ENCODE measurements at regions not wholly inside any gene's neighbourhood (a gene's known extent, or its start where the extent isn't known, plus 50 kb on each side); places are given as distances from the start of the nearest gene placed in this dataset.
"Not testable (repeated sequence)": the region's sequence is repeated elsewhere in the genome, so short reads cannot be mapped to it uniquely, and the experiment has no call there.

- peak; percentile 99 for DNase-seq
Observed at GRCh38 chr15:63434576-63435186, 53.0 kb upstream of the CA12 start.

GRCh38 chr15:63435204-63435820 is 53.7 kb upstream of the CA12 start:
- no peak for DNase-seq

GRCh38 chr15:63436341-63436740 is 54.7 kb upstream of the CA12 start:
- no peak for DNase-seq

GRCh38 chr15:63436872-63437375 is 55.3 kb upstream of the CA12 start:
- DNase-seq: peak; percentile 98

- peak; percentile 79 for DNase-seq
Observed at GRCh38 chr15:63439536-63440264, 58.1 kb upstream of the CA12 start.

GRCh38 chr15:63440265-63440648 is 58.6 kb upstream of the CA12 start:
- no peak for DNase-seq

- no peak for DNase-seq
Observed at GRCh38 chr15:63440756-63441155, 59.1 kb upstream of the CA12 start.

- no peak for DNase-seq
Observed at GRCh38 chr15:63441266-63441665, 59.6 kb upstream of the CA12 start.

- DNase-seq: no peak
Observed at GRCh38 chr15:63442080-63442479, 60.4 kb upstream of the CA12 start.

- peak; percentile 46 for DNase-seq
Observed at GRCh38 chr15:63444611-63445010, 59.8 kb upstream of the USP3 start.

GRCh38 chr15:63446255-63446654 is 58.1 kb upstream of the USP3 start:
- DNase-seq: no peak

GRCh38 chr15:63447017-63447676 is 57.2 kb upstream of the USP3 start:
- DNase-seq: peak; percentile 88

- DNase-seq: no peak
Observed at GRCh38 chr15:63448266-63448665, 56.1 kb upstream of the USP3 start.

- not testable (repeated sequence) for DNase-seq
Observed at GRCh38 chr15:63448872-63449555, 55.4 kb upstream of the USP3 start.

- DNase-seq: peak; percentile 76
Observed at GRCh38 chr15:63449731-63450130, 54.7 kb upstream of the USP3 start.

GRCh38 chr15:63450884-63451225 is 53.5 kb upstream of the USP3 start:
- DNase-seq: no peak

GRCh38 chr15:63451671-63452315 is 52.6 kb upstream of the USP3 start:
- no peak for DNase-seq

- DNase-seq: no peak
Observed at GRCh38 chr15:63452552-63453136, 51.7 kb upstream of the USP3 start.

- DNase-seq: no peak
Observed at GRCh38 chr15:63453186-63453905, 51.0 kb upstream of the USP3 start.

- DNase-seq: no peak
Observed at GRCh38 chr15:63454503-63455211, 49.7 kb upstream of the USP3 start.
